HCT116 (cell line): ENCODE measurements at regions not wholly inside any gene's neighbourhood (a gene's known extent, or its start where the extent isn't known, plus 50 kb on each side); places are given as distances from the start of the nearest gene placed in this dataset.

Experiments used
- ATAC-seq: fragments of 200-7000 bp; cut with Tn5 transposase; 2 replicates; pipeline ENCODE4 v1.9.1; 2020; ENCODE audit warnings: mild to moderate bottlenecking, moderate library complexity
- BruUV-seq: library from RNA; stranded (reverse); fragments of 400-500 nt; replicated peaks from 2 replicates; lab custom pipeline; 2021; lab: Mats Ljungman, UMichigan
- CTCF ChIA-PET: fragments of 300-600 bp; sonication (Branson Sonifier 250); formaldehyde crosslinking; loops from one replicate; lab custom pipeline; 2021; ENCODE audit warnings: antibody characterized with exemption; lab: Charles Lee
- POLR2A ChIA-PET: fragments of 300-600, 350-600 bp; sonication (Branson Sonifier 250); formaldehyde crosslinking; loops from one replicate; lab custom pipeline; 2021; ENCODE audit warnings: antibody characterized with exemption; lab: Charles Lee
- RAD21 ChIA-PET, 2 experiments: fragments of 300-600 bp; sonication (Branson Sonifier 250); formaldehyde crosslinking; loops; one replicate each; lab custom pipeline; 2023; ENCODE audit warnings: low total read pairs in 2 of 2; ENCODE audit not compliant: uncharacterized antibody in 2 of 2, unreplicated experiment in 2 of 2, low non-redundant PET in 1 of 2; lab: Charles Lee
- DNase-seq: peaks from one replicate; pipeline ENCODE4 v3.0.0-alpha.2; 2010; ENCODE audit warnings: low read depth, low spot score
- H2AFZ ChIP-seq: fragments of 200-600 bp; shearing (Covaris generic), sonication (generic); 2 replicates; pipeline ENCODE4 v1.6.1; 2017; ENCODE audit warnings: low read depth, mixed run types, mixed read lengths, antibody characterized with exemption, low read length; ENCODE audit not compliant: poor library complexity, severe bottlenecking
- H3K27ac ChIP-seq: 2 replicates; pipeline ENCODE4 v1.5.1; 2012; ENCODE audit warnings: low read depth, low read length
- H3K27me3 ChIP-seq: fragments of 200-600 bp; sonication (generic); 2 replicates; pipeline ENCODE4 v1.6.1; 2016; ENCODE audit warnings: mixed run types, low read length, mixed read lengths; ENCODE audit not compliant: insufficient read depth
- H3K36me3 ChIP-seq, 2 experiments: fragments of 200-500 bp in 1 of 2; fragments of 200-600 bp in 1 of 2; sonication (Bioruptor generic) in 1 of 2; sonication (generic) in 1 of 2; 2 replicates each; pipeline versions ENCODE4 v1.5.1 to v1.6.1; 2014 to 2016; ENCODE audit warnings: low read length in 2 of 2, inconsistent platforms in 1 of 2, mixed read lengths in 1 of 2, mixed run types in 1 of 2; ENCODE audit not compliant: insufficient read depth in 2 of 2, control insufficient read depth in 1 of 2
- H3K4me1 ChIP-seq, 2 experiments: fragments of 200-600 bp in 1 of 2; sonication (generic) in 1 of 2; 2 replicates each; pipeline versions ENCODE4 v1.5.1 to v1.6.1; 2012 to 2017; ENCODE audit warnings: low read length in 2 of 2, inconsistent platforms in 1 of 2, mild to moderate bottlenecking in 1 of 2, mixed read lengths in 1 of 2, mixed run types in 1 of 2, moderate library complexity in 1 of 2; ENCODE audit not compliant: insufficient read depth in 2 of 2, control insufficient read depth in 1 of 2
- H3K4me2 ChIP-seq: fragments of 200-600 bp; sonication (generic); 2 replicates; pipeline ENCODE4 v1.6.1; 2017; ENCODE audit warnings: mixed run types, low read length, mixed read lengths
- H3K4me3 ChIP-seq, 2 experiments: fragments of 200-600 bp in 1 of 2; sonication (generic) in 1 of 2; replicated peaks in 1 of 2; 2 replicates each; pipeline ENCODE4 v1.5.1; 2011 to 2016; ENCODE audit warnings: low read length in 2 of 2, control low read depth in 1 of 2, low read depth in 1 of 2, mild to moderate bottlenecking in 1 of 2, mixed read lengths in 1 of 2, mixed run types in 1 of 2
- H3K79me2 ChIP-seq: fragments of 200-600 bp; sonication (generic); 2 replicates; pipeline ENCODE4 v1.6.1; 2017; ENCODE audit warnings: mild to moderate bottlenecking, mixed run types, low read length, moderate library complexity, mixed read lengths; ENCODE audit not compliant: insufficient read depth
- H3K9ac ChIP-seq: fragments of 200-600 bp; sonication (generic); 2 replicates; pipeline ENCODE4 v1.6.1; 2016; ENCODE audit warnings: low read length, mixed read lengths
- H3K9me2 ChIP-seq: fragments of 200-600 bp; sonication (generic), shearing (Covaris generic); 2 replicates; pipeline ENCODE4 v1.6.1; 2017; ENCODE audit warnings: mixed run types, mild to moderate bottlenecking, moderate library complexity; ENCODE audit not compliant: insufficient read depth
- H3K9me3 ChIP-seq, 2 experiments: fragments of 200-500 bp in 1 of 2; fragments of 200-600 bp in 1 of 2; sonication (Bioruptor generic) in 1 of 2; sonication (generic) in 1 of 2; 2 replicates each; pipeline ENCODE4 v1.6.1; 2014 to 2017; ENCODE audit warnings: low read length in 2 of 2, mixed read lengths in 2 of 2, inconsistent platforms in 1 of 2, low read depth in 1 of 2, mild to moderate bottlenecking in 1 of 2, mixed run types in 1 of 2, moderate library complexity in 1 of 2; ENCODE audit not compliant: control insufficient read depth in 1 of 2, insufficient read depth in 1 of 2
- H4K20me1 ChIP-seq: fragments of 200-600 bp; sonication (generic), shearing (Covaris generic); 2 replicates; pipeline ENCODE4 v1.6.1; 2017; ENCODE audit warnings: mixed run types, mild to moderate bottlenecking, moderate library complexity; ENCODE audit not compliant: insufficient read depth
- CBX3 ChIP-seq: IDR thresholded peaks from 2 replicates; pipeline ENCODE4 v1.6.1; 2012; ENCODE audit warnings: low read depth
- FOSL1 ChIP-seq: IDR thresholded peaks from 2 replicates; pipeline ENCODE4 v1.6.1; 2012; ENCODE audit warnings: low read depth
- JUND ChIP-seq: IDR thresholded peaks from 2 replicates; pipeline ENCODE4 v1.6.1; 2012
- POLR2AphosphoS5 ChIP-seq: IDR thresholded peaks from 2 replicates; pipeline ENCODE4 v1.6.1; 2011; ENCODE audit warnings: mild to moderate bottlenecking, low read depth, low read length, moderate library complexity
- SIN3A ChIP-seq: IDR thresholded peaks from 2 replicates; pipeline ENCODE4 v1.6.1; 2012; ENCODE audit warnings: low read depth
- SP1 ChIP-seq: IDR thresholded peaks from 2 replicates; pipeline ENCODE4 v1.6.1; 2012; ENCODE audit warnings: low read depth
- SRF ChIP-seq: IDR thresholded peaks from 2 replicates; pipeline ENCODE4 v1.6.1; 2012; ENCODE audit warnings: low read depth
- TCF7L2 ChIP-seq: IDR thresholded peaks from 2 replicates; pipeline ENCODE4 v1.7.0; 2011; ENCODE audit warnings: borderline replicate concordance, inconsistent platforms; ENCODE audit not compliant: insufficient read depth, insufficient read length; ENCODE audit errors: extremely low read depth
- YY1 ChIP-seq: IDR thresholded peaks from 2 replicates; pipeline ENCODE4 v1.6.1; 2011; ENCODE audit warnings: low read length, low read depth, moderate library complexity, mild to moderate bottlenecking; ENCODE audit not compliant: insufficient replicate concordance; ENCODE audit errors: extremely low read depth
- intact Hi-C: fragments of 100-400 bp; cut with micrococcal nuclease; formaldehyde crosslinking; loops from 2 replicates; pipeline ENCODE4 v1.10.0; 2022
- TF ChIP-seq, protein P1 (sequence below): IDR thresholded peaks from 2 replicates; pipeline ENCODE4 v1.6.1; 2012
- TF ChIP-seq, protein P2 (sequence below): IDR thresholded peaks from 2 replicates; pipeline ENCODE4 v1.6.1; 2012; ENCODE audit warnings: low read depth
- TF ChIP-seq, protein P3 (sequence below): IDR thresholded peaks from 2 replicates; pipeline ENCODE4 v1.6.1; 2012
- TF ChIP-seq, protein P4 (sequence below): IDR thresholded peaks from 2 replicates; pipeline ENCODE4 v1.6.1; 2011; ENCODE audit warnings: mild to moderate bottlenecking, low read length, moderate library complexity; ENCODE audit not compliant: insufficient replicate concordance; ENCODE audit errors: extremely low read depth

DNA sequence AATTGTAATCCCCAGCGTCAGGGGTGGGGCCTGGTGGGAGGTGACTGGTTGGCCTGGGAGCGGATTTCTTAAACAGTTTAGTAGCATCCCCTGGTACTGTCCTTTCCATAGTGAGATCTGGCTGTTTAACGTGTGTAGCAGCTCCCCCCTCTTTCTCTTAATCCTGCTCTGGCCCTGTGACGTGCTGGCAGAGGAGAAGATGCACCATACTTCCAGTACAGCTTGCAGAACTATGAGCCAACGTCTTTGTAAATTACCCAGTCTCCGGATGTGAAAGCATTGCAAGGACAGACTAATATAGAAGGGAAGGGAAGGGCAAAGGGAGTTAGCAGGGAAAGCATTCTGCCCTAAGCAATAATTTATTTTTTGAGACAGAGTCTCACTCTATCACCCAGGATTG is 83.9 kb downstream of the RMI2 start:
- Histone ChIP-seq H3K9me2 (no peaks in the 10 kb centered on the region), H3K27ac (no peak overlapping the region), H3K9ac (no peak overlapping the region), H4K20me1 (no peaks in the 10 kb centered on the region), H3K9me3 (no peaks in the 10 kb centered on the region), H3K4me2 (no peak overlapping the region), H3K4me1 (no peaks in the 10 kb centered on the region), H3K4me3 (no peak overlapping the region), H3K79me2 (no peaks in the 10 kb centered on the region), H3K36me3 (no peaks in the 10 kb centered on the region), H2AFZ (no peak overlapping the region), H3K27me3 (no peaks in the 10 kb centered on the region)
- ATAC-seq (no peak), DNase-seq (no peak)
- ChIA-PET POLR2A (no interaction called here), CTCF (no interaction called here), RAD21 (no interaction called here)
- no peak for TF ChIP-seq FOSL1
- TF ChIP-seq, protein P1, sequence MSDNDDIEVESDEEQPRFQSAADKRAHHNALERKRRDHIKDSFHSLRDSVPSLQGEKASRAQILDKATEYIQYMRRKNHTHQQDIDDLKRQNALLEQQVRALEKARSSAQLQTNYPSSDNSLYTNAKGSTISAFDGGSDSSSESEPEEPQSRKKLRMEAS: no peak
- no peak for TF ChIP-seq SIN3A
- TF ChIP-seq SRF: no peak
- no peak for TF ChIP-seq CBX3
- TF ChIP-seq, protein P2, sequence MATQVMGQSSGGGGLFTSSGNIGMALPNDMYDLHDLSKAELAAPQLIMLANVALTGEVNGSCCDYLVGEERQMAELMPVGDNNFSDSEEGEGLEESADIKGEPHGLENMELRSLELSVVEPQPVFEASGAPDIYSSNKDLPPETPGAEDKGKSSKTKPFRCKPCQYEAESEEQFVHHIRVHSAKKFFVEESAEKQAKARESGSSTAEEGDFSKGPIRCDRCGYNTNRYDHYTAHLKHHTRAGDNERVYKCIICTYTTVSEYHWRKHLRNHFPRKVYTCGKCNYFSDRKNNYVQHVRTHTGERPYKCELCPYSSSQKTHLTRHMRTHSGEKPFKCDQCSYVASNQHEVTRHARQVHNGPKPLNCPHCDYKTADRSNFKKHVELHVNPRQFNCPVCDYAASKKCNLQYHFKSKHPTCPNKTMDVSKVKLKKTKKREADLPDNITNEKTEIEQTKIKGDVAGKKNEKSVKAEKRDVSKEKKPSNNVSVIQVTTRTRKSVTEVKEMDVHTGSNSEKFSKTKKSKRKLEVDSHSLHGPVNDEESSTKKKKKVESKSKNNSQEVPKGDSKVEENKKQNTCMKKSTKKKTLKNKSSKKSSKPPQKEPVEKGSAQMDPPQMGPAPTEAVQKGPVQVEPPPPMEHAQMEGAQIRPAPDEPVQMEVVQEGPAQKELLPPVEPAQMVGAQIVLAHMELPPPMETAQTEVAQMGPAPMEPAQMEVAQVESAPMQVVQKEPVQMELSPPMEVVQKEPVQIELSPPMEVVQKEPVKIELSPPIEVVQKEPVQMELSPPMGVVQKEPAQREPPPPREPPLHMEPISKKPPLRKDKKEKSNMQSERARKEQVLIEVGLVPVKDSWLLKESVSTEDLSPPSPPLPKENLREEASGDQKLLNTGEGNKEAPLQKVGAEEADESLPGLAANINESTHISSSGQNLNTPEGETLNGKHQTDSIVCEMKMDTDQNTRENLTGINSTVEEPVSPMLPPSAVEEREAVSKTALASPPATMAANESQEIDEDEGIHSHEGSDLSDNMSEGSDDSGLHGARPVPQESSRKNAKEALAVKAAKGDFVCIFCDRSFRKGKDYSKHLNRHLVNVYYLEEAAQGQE: no peak
- TF ChIP-seq, protein P3, sequence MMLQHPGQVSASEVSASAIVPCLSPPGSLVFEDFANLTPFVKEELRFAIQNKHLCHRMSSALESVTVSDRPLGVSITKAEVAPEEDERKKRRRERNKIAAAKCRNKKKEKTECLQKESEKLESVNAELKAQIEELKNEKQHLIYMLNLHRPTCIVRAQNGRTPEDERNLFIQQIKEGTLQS: no peak
- no peak for TF ChIP-seq SP1
- no peak for TF ChIP-seq JUND
- TF ChIP-seq POLR2AphosphoS5: no peak
- no peak for TF ChIP-seq TCF7L2
- no peak for TF ChIP-seq YY1
- TF ChIP-seq, protein P4, sequence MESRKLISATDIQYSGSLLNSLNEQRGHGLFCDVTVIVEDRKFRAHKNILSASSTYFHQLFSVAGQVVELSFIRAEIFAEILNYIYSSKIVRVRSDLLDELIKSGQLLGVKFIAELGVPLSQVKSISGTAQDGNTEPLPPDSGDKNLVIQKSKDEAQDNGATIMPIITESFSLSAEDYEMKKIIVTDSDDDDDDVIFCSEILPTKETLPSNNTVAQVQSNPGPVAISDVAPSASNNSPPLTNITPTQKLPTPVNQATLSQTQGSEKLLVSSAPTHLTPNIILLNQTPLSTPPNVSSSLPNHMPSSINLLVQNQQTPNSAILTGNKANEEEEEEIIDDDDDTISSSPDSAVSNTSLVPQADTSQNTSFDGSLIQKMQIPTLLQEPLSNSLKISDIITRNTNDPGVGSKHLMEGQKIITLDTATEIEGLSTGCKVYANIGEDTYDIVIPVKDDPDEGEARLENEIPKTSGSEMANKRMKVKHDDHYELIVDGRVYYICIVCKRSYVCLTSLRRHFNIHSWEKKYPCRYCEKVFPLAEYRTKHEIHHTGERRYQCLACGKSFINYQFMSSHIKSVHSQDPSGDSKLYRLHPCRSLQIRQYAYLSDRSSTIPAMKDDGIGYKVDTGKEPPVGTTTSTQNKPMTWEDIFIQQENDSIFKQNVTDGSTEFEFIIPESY: no peak
- no TSS peak for BruUV-seq
- intact Hi-C loops: no loop called here
